GM12864 (cell line): ENCODE measurements at regions not wholly inside any gene's neighbourhood (a gene's known extent, or its start where the extent isn't known, plus 50 kb on each side); places are given as distances from the start of the nearest gene placed in this dataset.

Experiments used
- DNase-seq: peaks from one replicate; pipeline ENCODE4 v3.0.0-alpha.2; 2011; ENCODE audit warnings: low read depth
- H3K4me3 ChIP-seq: 2 replicates; pipeline ENCODE4 v1.5.1; 2011; ENCODE audit warnings: mild to moderate bottlenecking, low read depth, low read length, control low read depth
- CTCF ChIP-seq: IDR thresholded peaks from 2 replicates; pipeline ENCODE4 v1.5.1; 2011; ENCODE audit warnings: low read depth, mild to moderate bottlenecking, moderate library complexity, low read length, control low read depth, inconsistent platforms; ENCODE audit errors: missing control alignments

GRCh38 chr6:134628154-134628553, 310.2 kb upstream of the SGK1 start:
- no peak for TF ChIP-seq CTCF
- DNase-seq, result no peak
- no peak overlapping the region for H3K4me3 ChIP-seq

- H3K4me3 ChIP-seq, result no peak overlapping the region
- TF ChIP-seq CTCF, result no peak
- DNase-seq, result no peak
Measured at GRCh38 chr6:134627707-134628106, 309.8 kb upstream of the SGK1 start.

- no peak for DNase-seq
- no peak for TF ChIP-seq CTCF
- H3K4me3 ChIP-seq, result no peak overlapping the region
Measured at GRCh38 chr6:134626589-134626988, 308.7 kb upstream of the SGK1 start.

GRCh38 chr6:134626086-134626485, 308.2 kb upstream of the SGK1 start:
- no peak overlapping the region for H3K4me3 ChIP-seq
- TF ChIP-seq CTCF, result no peak
- DNase-seq, result no peak

- DNase-seq, result no peak
- no peak overlapping the region for H3K4me3 ChIP-seq
- TF ChIP-seq CTCF, result no peak
Measured at GRCh38 chr6:134624781-134625180, 306.9 kb upstream of the SGK1 start.

- H3K4me3 ChIP-seq, result no peak overlapping the region
- no peak for TF ChIP-seq CTCF
- no peak for DNase-seq
Measured at GRCh38 chr6:134623401-134623800, 305.5 kb upstream of the SGK1 start.

GRCh38 chr6:134622382-134623173, 304.7 kb upstream of the SGK1 start:
- no peak for TF ChIP-seq CTCF
- no peak for DNase-seq
- H3K4me3 ChIP-seq, result no peak overlapping the region
